Left colon (tissue), 2 donors: ENCODE measurements at regions not wholly inside any gene's neighbourhood (a gene's known extent, or its start where the extent isn't known, plus 50 kb on each side); places are given as distances from the start of the nearest gene placed in this dataset.
A peak's percentile ranks its signal among the peaks of the same experiment; 100 is the strongest.

Source experiments
- ATAC-seq: fragments of 200-7000 bp; cut with Tn5 transposase; one replicate; pipeline ENCODE4 v1.9.1; 2020; ENCODE audit warnings: mild to moderate bottlenecking, moderate library complexity
- DNase-seq, 2 donors: peaks; one replicate each; pipeline ENCODE4 v3.0.0-alpha.2; 2020
- intact Hi-C, 2 donors: fragments of 100-400 bp; cut with DNase I in 1 of 2; cut with micrococcal nuclease in 1 of 2; formaldehyde crosslinking; loops; one replicate each; pipeline versions ENCODE4 v1.11.2 to v1.14.0; 2022; cut with DNase I, micrococcal nuclease
- donor health status: DM: no; HTN: no; CAD: no.
- donor health status: DM: yes; HTN: yes; CAD: no.

DNA sequence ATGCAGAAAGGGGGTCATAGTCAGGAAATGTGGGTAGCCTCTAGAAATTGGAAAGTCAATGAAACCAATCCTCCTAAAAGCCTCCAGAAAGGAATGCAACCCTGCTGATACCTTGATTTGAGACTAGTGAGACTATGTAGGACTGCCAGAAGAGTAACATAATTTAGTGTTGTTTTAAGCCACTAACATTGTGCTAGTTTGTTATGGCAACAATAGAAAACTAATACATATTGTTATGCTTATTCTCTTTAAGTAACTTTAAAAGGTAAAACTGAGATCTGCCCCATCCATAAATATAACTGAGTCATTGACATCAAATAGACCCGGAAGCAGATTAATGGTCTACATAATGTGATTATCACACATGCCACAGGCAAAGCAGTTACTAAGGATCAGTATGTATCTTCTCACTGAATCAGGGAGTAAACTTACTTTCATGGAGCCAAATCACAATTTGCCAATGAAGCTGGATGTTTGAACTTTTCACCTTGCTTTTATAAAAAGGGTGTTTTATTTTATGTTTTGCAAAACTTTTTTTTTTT lies 146.4 kb upstream of the TMEM106B start:
- intact Hi-C loops: loop anchor here in 1 of 2 donors (5.0 kb wide), 1 partner anchor 258 kb away; no protein-coding TSS in a partner anchor
- no peak for ATAC-seq
- no peak for DNase-seq

DNA sequence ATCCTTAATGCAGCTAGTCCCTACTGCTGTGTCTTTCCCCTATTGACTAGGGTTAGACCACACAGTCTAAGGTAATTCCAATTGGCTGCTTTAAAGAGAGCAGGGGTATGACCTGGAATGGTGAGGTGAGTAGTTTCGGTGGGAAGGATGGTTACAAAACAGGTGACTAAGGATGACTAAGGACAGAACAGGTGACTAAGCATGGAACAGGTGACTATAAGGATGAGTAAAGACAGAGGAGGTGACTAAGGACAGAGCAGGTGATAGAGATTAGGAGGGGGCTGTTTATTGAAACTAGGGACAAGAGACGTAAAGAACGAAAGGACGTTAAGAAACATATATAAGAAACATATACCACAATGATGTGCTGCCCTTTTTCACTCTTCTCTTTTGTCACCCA lies 145.1 kb upstream of the TMEM106B start:
- intact Hi-C loops: loop anchor here in 1 of 2 donors (5.0 kb wide), 1 partner anchor 256 kb away; no protein-coding TSS in a partner anchor
- ATAC-seq (peak; percentile 49), DNase-seq (no peak)

DNA sequence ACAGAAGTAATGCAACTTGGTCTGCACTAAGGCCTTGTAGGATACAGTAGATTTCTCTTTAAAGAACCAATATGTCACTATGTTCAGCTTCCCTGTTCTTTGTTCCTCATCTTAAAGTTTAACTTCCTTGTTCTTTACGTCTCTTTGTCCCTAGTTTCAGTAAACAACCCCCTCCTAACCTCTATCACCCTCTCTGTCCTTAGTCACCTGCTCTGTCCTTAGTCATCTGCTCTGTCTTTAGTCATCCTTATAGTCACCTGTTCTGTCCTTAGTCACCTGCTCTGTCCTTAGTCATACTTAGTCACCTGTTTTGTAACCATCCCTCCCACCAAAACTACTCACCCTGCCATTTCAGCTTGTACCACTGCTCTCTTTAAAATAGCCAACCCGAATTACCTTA lies 144.6 kb upstream of the TMEM106B start:
- intact Hi-C loops: loop anchor here in 1 of 2 donors (5.0 kb wide), 1 partner anchor 256 kb away; no protein-coding TSS in a partner anchor
- DNase-seq (no peak), ATAC-seq (peak; percentile 88)

DNA sequence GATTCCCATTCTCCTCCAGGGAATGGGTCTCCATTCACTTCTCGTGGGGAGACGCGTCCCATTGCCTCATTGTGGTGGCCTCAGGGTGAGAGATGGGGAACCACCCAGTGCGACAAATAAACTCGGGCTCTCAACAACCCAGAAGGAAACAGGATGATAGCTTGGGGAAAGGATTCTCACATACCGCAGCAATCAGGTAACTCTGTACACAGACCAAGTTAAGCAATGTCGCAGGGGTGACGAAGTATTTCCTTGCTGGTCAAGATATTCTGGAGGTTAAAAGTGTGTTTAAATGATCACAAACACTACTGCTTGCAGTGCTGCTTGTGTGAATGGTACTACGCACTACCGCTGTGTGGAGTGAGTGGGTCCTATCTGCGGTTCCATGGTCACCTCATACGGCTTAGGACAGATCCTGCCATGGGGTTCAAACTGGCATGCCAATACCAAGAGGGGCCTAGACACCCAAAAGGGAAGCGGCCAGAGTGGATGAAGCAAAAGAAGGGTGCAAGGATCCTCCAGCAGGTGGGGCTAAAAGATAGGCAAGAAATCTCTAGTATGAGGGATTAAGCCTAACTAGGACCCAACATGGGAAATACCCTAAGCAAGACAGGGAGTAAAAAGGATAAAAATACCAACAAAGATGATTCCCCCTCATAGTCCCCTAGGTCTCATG lies 143.8 kb upstream of the TMEM106B start:
- intact Hi-C loops: loop anchor here in 1 of 2 donors (5.0 kb wide), 1 partner anchor 255 kb away; no protein-coding TSS in a partner anchor
- peak; percentile 86 for ATAC-seq
- DNase-seq: peak; percentile 35 to 58

DNA sequence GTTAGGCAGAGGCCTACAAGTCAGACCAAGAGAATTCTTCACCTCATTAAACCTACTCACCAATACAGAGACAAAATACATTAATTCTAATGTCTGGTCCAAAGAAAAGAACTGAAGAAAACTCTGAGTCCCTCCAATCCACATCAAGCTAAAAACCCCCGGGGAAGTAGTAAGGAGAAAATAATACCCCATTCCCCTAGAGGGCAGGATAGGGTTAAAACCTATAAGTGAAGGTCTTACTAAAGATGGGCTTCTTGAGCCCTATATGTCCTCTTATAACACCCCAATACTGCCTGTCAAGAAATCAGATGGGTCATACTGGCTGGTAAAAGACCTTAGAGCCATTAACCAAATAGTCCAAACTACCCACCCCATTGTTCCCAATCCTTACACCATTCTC lies 141.3 kb upstream of the TMEM106B start:
- intact Hi-C loops: loop anchor here (5.0 to 10.0 kb wide), 2 partner anchors 245 to 253 kb away; no protein-coding TSS in a partner anchor
- DNase-seq: no peak

DNA sequence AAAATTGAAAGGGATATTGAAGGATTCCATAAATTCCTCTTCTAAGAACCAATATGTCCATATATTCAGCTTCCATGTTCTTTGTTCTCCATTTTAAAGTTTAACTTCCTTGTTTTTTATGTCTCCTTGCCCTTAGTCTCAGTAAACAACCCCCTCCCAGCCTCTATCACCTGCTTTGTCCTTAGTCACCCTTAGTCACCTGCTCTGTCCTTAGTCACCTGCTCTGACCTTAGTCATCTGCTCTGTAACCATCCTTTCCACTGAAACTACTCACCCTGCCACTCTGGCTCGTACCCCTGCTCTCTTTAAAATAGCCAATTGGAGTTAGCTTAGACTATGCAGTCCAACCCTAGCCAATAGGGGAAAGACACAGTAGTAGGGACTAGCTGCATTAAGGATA lies 136.2 kb upstream of the TMEM106B start:
- intact Hi-C loops: loop anchor here in 1 of 2 donors (10.0 kb wide), 1 partner anchor 240 kb away; no protein-coding TSS in a partner anchor
- ATAC-seq: peak; percentile 30
- DNase-seq: no peak

More for the DNA sequence above, 141.3 kb upstream of the TMEM106B start:
- no peak for ATAC-seq

DNA sequence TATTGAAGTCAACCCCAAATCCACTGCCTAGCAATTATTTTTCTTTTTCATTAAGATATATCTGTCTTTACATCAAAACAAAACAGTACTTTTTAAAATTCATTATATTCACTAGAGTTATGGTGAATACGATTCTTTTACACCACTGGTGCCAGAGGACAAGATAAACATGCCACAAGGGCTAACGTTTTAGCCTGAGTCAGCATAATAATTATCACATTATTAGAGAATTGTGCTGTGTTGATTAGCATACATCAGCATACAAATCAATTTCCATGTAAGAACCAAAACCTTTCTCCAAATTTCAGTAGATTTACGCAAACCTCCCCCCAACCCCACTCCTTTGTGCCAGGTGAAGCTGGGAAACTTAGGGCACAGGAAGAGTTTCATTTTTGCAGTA lies 131.1 kb upstream of the TMEM106B start:
- intact Hi-C loops: no loop called here
- ATAC-seq (no peak), DNase-seq (no peak)

DNA sequence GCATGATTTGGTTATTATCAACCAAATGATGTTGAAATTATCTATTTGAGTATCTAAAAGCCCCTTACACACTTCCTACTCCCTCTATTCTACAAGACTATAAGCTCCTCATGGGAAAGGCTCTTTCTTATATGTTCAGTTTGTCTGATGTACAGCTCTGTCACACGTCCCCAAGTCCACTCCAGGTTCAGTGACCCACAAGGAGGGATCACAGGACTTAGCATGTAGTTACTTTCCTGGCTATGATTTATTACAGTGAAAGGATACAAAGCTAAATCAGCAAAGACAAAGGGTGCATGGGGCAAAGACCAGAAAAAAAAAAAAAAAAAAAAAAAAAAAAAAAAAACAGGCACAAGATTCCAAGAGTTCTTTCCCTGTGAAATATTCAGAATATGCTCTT lies 125.6 kb upstream of the TMEM106B start:
- intact Hi-C loops: no loop called here
- ATAC-seq (no peak), DNase-seq (no peak)

DNA sequence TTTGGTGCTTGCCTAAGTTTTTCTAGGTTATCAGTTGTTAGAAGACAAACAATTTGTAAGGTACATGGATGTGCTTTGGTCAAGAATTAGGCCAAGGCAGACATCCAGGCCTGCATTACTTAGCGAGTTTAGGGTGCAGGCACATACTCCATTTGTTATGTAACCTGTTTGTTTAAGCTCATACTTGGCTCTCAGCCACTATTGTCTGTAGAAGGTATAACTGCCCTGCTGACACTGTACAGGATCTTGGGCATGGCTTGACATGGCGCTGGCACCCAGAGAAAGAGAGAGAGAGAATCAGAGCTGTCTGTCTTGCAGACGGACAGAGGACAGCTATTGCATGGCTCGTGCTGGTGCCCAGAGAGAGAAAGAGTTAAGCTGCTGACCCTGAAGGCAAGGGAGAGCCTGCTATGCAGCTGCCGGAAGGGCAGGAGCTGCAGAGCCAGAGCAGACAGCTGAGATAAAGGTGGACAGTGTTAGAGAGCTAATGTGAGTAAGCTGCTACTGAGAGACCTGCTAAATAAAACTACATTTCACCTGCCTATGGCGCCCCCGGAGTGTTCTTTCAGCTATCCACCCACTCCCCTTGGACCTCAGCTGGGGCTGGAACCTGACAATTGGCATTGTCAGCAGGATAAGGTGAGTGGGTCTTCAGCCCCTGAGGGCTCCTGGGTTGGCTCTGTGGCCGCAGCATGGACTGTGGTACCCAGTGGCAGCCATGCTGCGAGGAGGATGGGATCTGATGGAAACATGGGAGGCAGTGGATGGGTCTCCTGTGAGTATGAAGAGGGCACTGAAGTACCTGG lies 120.9 kb upstream of the TMEM106B start:
- no peak for DNase-seq
- no peak for ATAC-seq
- intact Hi-C loops: no loop called here

DNA sequence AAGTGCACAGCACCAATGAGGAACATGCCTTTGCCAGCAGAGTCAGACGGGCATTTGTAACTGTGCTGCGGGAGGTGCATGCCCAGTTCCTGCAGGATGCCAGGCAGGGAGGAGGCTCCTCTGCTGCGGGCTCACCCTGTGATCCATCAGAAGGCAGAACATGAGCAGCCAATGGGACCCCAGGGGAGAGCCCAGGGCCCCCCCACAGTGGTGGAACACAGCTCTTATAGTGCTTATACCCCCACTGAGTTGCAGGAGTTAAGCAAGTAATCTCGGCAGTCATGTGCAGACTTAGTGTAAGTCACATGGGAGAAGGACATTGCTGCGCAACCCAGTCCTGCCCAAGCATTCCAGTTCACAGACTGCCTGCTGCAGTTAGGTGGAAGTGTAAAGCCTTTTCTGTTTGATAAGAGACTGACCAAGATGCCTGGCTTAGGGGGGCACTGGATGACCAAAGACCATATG lies 120.3 kb upstream of the TMEM106B start:
- intact Hi-C loops: no loop called here
- ATAC-seq: peak; percentile 20
- no peak for DNase-seq

DNA sequence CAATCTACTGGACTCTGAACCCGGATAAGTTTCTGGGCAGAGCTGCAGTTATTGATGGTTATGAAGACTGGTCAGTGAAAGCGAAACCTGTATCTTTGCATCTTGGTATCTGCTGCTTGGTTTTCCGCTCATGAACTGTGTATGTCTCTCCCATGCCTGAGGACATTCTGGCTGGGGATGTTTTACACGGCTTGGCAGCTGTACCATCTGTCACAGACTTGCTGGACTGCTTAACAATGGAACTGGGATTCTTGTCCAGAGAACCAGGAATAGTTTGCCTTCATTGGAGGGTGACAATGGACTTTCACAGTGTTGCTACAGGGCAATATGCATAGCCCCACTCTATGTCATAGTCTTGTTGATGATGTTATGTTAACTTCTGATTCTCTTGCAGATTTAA lies 119.9 kb upstream of the TMEM106B start:
- ATAC-seq (peak; percentile 71), DNase-seq (no peak)
- intact Hi-C loops: no loop called here

DNA sequence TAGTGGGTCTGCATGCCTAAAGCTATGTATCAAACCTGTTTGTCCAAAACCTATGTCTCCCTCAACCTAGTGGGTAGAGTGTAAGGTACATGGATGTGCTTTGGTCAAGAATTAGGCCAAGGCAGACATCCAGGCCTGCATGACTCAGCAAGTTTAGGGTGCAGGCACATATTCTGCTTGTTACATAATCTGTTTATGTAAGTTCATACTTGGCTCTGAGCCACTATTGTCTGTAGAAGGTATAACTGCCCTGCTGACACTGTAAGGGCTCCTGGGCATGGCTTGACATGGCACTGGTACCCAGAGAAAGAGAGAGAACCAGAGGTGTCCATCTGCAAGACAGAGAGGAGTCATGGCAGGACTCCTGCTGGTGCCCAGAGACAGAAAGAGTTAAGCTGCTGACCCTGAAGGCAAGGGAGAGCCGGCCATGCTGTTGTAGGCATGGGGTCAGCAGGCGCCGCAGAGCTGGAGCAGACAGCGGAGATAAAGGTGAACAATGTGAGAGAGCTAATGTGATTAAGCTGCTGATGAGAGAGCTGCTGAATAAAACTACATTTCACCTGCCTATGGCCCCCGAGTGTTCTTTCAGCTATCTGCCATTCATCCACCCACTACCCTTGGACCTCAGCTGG lies 118.5 kb upstream of the TMEM106B start:
- intact Hi-C loops: no loop called here
- no peak for ATAC-seq

DNA sequence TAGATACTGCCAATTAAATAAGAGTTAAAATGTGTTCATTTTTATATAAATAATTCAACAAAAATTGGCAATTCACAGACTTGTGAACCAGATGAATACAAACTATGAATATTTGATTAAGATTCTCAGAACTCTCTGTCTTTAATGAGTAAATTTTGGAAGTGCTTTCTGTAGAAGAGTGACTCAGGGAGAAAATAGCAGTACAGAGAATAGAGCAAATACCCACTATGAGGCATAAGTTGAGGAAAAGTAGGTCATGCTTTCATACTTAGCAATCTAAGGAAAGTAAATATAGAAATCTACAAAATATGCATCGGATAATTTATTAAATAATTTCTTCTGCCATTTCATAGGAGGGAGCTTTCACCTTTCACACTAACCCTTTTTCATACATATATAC lies 117.7 kb upstream of the TMEM106B start:
- DNase-seq (no peak), ATAC-seq (no peak)
- intact Hi-C loops: no loop called here

More for the DNA sequence above, 118.5 kb upstream of the TMEM106B start:
- DNase-seq: no peak

DNA sequence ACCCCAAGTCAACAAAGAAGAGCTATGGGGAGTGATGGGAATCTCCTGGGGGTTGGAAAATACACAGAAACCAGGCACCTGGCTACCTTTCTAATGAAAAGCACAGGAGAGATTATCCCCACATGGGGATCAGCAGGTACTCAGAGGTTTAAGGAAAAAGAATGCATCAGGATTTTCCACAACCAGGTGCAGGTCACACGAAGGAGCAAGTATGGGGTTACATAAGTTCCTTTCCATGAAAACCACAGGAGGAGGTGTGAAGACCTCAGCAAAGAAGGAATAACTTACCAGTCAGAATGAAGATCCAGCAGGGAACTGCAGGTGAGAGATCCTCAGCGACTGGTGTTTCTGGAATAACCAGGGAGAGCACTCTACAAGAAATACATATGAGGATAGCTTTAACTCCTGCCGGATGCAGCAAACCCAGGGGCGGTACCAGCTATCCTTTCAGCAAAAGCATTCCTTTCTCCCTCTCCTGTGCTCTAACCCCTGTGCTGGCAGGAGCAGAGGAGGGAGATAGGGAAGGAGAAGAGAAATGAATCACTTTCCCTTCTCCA lies 116.7 kb upstream of the TMEM106B start:
- ATAC-seq: no peak
- intact Hi-C loops: no loop called here
- no peak for DNase-seq

DNA sequence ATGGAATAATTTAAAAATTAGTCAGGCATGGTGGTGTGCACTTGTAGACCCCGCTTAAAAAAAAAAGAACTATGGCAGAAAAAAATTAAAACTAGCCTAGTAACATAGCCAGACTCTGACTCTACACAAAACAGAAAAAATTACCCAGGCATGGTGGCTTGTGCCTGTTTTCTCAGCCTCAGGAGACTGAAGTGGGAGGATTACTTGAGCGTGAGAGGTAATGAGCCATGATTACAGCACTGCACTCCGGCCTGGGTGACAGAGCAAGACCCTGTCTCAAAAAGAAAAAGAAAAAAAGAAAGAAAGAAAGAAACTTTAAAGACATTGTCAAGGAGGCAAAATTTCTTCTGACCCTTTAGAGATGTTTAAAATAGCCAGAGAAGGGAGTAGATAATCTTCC lies 109.0 kb upstream of the TMEM106B start:
- intact Hi-C loops: no loop called here
- ATAC-seq (no peak), DNase-seq (no peak)

DNA sequence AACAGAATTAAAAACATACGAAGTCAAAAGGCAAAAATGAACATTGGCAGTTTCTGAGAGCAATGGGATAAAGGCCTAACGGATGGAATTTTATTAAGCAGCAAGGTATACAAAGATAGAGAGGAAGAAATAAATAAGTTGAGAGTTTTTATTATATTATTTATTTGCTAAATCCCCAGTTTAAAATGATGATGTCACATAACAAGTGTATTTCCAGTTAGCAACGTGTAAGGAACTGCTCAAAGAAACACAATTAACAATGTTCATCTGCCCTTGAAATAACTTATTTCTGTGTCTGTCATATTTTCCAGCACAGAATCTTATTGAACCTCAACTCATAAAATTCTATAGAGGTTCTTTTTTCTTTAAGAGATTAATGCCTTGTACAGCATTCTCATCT lies 108.6 kb upstream of the TMEM106B start:
- intact Hi-C loops: no loop called here
- ATAC-seq: no peak
- DNase-seq: no peak

DNA sequence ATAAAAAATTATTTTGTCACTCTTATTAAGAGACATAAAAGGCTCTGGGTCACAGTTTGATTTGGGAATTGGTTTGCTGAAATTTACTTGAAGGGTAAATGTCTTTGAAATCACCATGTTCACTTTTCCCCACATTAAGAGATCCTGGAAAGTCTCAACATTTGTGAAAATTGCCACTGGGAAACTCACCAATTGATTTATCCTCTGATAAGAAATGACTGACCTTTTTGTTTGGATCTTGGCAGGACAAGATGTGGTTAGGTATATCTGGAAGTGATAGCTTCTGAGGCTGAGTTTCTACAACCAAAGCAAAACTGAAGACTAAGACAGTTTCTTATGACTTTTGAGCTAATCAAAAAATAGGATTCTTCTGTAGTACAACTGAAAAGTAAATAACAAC lies 107.1 kb upstream of the TMEM106B start:
- intact Hi-C loops: no loop called here
- DNase-seq: no peak
- ATAC-seq: no peak

DNA sequence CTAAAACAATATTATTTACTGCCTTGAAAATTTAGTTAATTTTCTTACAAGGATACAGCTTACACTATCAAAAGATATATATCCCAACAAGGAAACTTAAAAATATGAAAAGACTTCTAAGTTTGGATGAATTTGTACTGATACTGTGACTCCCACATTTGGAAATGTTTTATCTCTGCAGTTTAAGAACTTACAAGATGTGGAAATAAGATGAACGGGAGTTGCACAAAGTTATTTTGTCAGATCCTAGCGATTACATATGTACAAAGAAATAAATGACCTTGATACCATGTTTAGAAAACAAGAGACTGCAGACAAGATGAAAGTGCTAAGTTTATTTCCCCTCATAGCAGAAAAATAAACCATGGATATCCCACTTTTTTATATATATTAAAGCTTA lies 103.7 kb upstream of the TMEM106B start:
- intact Hi-C loops: no loop called here
- DNase-seq (no peak), ATAC-seq (no peak)

DNA sequence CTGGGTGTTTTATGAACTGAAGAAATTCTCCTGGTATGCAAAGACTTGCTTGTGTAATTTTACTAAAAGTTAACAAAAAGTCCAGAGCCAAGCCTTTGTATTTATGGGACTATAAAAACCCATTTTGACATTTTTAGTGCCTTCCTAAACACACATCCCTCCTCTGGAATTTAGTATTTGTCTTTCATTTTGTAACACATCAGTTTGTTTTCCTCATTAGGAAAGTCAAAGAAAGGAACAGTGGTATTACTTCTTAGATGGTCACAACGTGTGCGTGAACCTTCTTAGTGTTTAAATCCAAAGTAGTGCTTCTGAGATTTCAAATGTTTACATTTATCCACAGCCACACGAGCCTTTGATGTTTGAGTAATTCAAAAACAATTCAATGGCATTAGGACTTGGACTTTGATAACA lies 103.2 kb upstream of the TMEM106B start:
- DNase-seq (no peak), ATAC-seq (no peak)
- intact Hi-C loops: no loop called here
